ENCODE measurements at regions not wholly inside any gene's neighbourhood (a gene's known extent, or its start where the extent isn't known, plus 50 kb on each side); places are given as distances from the start of the nearest gene placed in this dataset.

GRCh38 chr3:168655611-168656010 is 559.9 kb upstream of the GOLIM4 start:
- no peaks in the 10 kb centered on the region for H3K4me1 Mint-ChIP-seq (ENCODE audit: unreplicated experiment)

GRCh38 chr3:168654700-168655099 is 559.0 kb upstream of the GOLIM4 start:
- no peak overlapping the region for H3K27ac Mint-ChIP-seq
- no peak overlapping the region for H3K4me3 Mint-ChIP-seq
- no peaks in the 10 kb centered on the region for H3K4me1 Mint-ChIP-seq (ENCODE audit: unreplicated experiment)
- no peak for DNase-seq (ENCODE audit: extremely low spot score, unreplicated experiment)
- no peaks in the 10 kb centered on the region for H3K9me3 Mint-ChIP-seq
- no peaks in the 10 kb centered on the region for H3K36me3 Mint-ChIP-seq
- no peak for TF ChIP-seq CTCF (conservative IDR thresholded peaks at IDR 0.05)
- H3K27me3 Mint-ChIP-seq, result no peaks in the 10 kb centered on the region

More at GRCh38 chr3:168655611-168656010, 559.9 kb upstream of the GOLIM4 start:
- H3K9me3 Mint-ChIP-seq, result no peaks in the 10 kb centered on the region
- H3K27me3 Mint-ChIP-seq, result no peaks in the 10 kb centered on the region
- H3K4me3 Mint-ChIP-seq, result no peak overlapping the region
- no peaks in the 10 kb centered on the region for H3K36me3 Mint-ChIP-seq
- H3K27ac Mint-ChIP-seq, result no peak overlapping the region
- TF ChIP-seq CTCF (conservative IDR thresholded peaks at IDR 0.05), result no peak
- DNase-seq (ENCODE audit: extremely low spot score, unreplicated experiment), result no peak

- no peaks in the 10 kb centered on the region for H3K27me3 Mint-ChIP-seq
- H3K4me1 Mint-ChIP-seq (ENCODE audit: unreplicated experiment), result no peaks in the 10 kb centered on the region
- no peaks in the 10 kb centered on the region for H3K9me3 Mint-ChIP-seq
- no peak for DNase-seq (ENCODE audit: extremely low spot score, unreplicated experiment)
- H3K27ac Mint-ChIP-seq, result no peak overlapping the region
- H3K4me3 Mint-ChIP-seq, result no peak overlapping the region
- no peaks in the 10 kb centered on the region for H3K36me3 Mint-ChIP-seq
- no peak for TF ChIP-seq CTCF (conservative IDR thresholded peaks at IDR 0.05)
Observed at GRCh38 chr3:168653255-168653654, 557.5 kb upstream of the GOLIM4 start.

- no peak for DNase-seq (ENCODE audit: extremely low spot score, unreplicated experiment)
- TF ChIP-seq CTCF (conservative IDR thresholded peaks at IDR 0.05), result no peak
- H3K27ac Mint-ChIP-seq, result no peak overlapping the region
Observed at GRCh38 chr3:168648321-168648720, 552.6 kb upstream of the GOLIM4 start.

GRCh38 chr3:168647582-168647981 is 551.9 kb upstream of the GOLIM4 start:
- Mint-ChIP-seq H3K36me3 (no peaks in the 10 kb centered on the region), H3K9me3 (no peaks in the 10 kb centered on the region), H3K4me1 (ENCODE audit: unreplicated experiment) (no peaks in the 10 kb centered on the region), H3K4me3 (no peak overlapping the region), H3K27me3 (no peaks in the 10 kb centered on the region), H3K27ac (no peak overlapping the region)
- no peak for TF ChIP-seq CTCF (conservative IDR thresholded peaks at IDR 0.05)
- DNase-seq (ENCODE audit: extremely low spot score, unreplicated experiment), result no peak

More at GRCh38 chr3:168648321-168648720, 552.6 kb upstream of the GOLIM4 start:
- no peaks in the 10 kb centered on the region for H3K36me3 Mint-ChIP-seq
- H3K9me3 Mint-ChIP-seq, result no peaks in the 10 kb centered on the region
- H3K4me1 Mint-ChIP-seq (ENCODE audit: unreplicated experiment), result no peaks in the 10 kb centered on the region
- no peaks in the 10 kb centered on the region for H3K27me3 Mint-ChIP-seq
- H3K4me3 Mint-ChIP-seq, result no peak overlapping the region

GRCh38 chr3:168645180-168645579 is 549.5 kb upstream of the GOLIM4 start:
- no peak overlapping the region for H3K27ac Mint-ChIP-seq
- H3K4me3 Mint-ChIP-seq, result no peak overlapping the region
- H3K27me3 Mint-ChIP-seq, result no peaks in the 10 kb centered on the region
- no peaks in the 10 kb centered on the region for H3K9me3 Mint-ChIP-seq
- TF ChIP-seq CTCF (conservative IDR thresholded peaks at IDR 0.05), result no peak
- DNase-seq (ENCODE audit: extremely low spot score, unreplicated experiment), result no peak
- H3K4me1 Mint-ChIP-seq (ENCODE audit: unreplicated experiment), result no peaks in the 10 kb centered on the region
- H3K36me3 Mint-ChIP-seq, result no peaks in the 10 kb centered on the region
